ENCODE measurements at regions not wholly inside any gene's neighbourhood (a gene's known extent, or its start where the extent isn't known, plus 50 kb on each side); places are given as distances from the start of the nearest gene placed in this dataset.

GRCh38 chr2:107743274-107743673, 83.4 kb upstream of the RGPD4 start:
- TF ChIP-seq NFE2L1 (CRISPR knock-in tag; IDR thresholded peaks at IDR 0.05): no peak
- no peak for TF ChIP-seq ZNF671 (CRISPR knock-in tag; IDR thresholded peaks at IDR 0.05)
- TF ChIP-seq TEAD1 (CRISPR knock-in tag; IDR thresholded peaks at IDR 0.05): no peak
- no peak for TF ChIP-seq ZNF121 (CRISPR knock-in tag; IDR thresholded peaks at IDR 0.05)
- no peak for TF ChIP-seq SP1 (CRISPR knock-in tag; conservative IDR thresholded peaks at IDR 0.05)
- TF ChIP-seq NR3C1 (CRISPR knock-in tag; conservative IDR thresholded peaks at IDR 0.05; ENCODE audit: low read depth): no peak
- TF ChIP-seq ATF2 (CRISPR knock-in tag; IDR thresholded peaks at IDR 0.05; ENCODE audit: borderline replicate concordance, low read depth): no peak
- ChIA-PET POLR2A (no interaction called here), CTCF (no interaction called here)
- no peaks in the 10 kb centered on the region for H3K27me3 Mint-ChIP-seq (ENCODE audit: low read depth)
- no peaks in the 10 kb centered on the region for H3K36me3 Mint-ChIP-seq
- ATAC-seq: no peak
- peaks cover 14% of the 10 kb centered on the region for H3K4me1 Mint-ChIP-seq
- DNase-seq (ENCODE audit: low spot score): no peak
- H3K9me3 Mint-ChIP-seq: peaks cover 11% of the 10 kb centered on the region; the same call in 1 of the 2 replicates
- H3K4me3 Mint-ChIP-seq: no peak overlapping the region
- no peak overlapping the region for H3K27ac Mint-ChIP-seq

GRCh38 chr2:107745100-107745499, 81.6 kb upstream of the RGPD4 start:
- CTCF ChIA-PET: no interaction called here
- Mint-ChIP-seq H3K27ac (no peak overlapping the region), H3K27me3 (ENCODE audit: low read depth) (no peaks in the 10 kb centered on the region), H3K9me3 (peaks cover 4% of the 10 kb centered on the region; the same call in 1 of the 2 replicates), H3K36me3 (no peaks in the 10 kb centered on the region), H3K4me3 (no peak overlapping the region), H3K4me1 (peaks cover 6% of the 10 kb centered on the region)
- DNase-seq (ENCODE audit: low spot score) (no peak), ATAC-seq (no peak)
- POLR2A ChIA-PET: no interaction called here
- no peak for TF ChIP-seq E2F5 (CRISPR knock-in tag; IDR thresholded peaks at IDR 0.05)
- no peak for TF ChIP-seq ATF6 (CRISPR knock-in tag; IDR thresholded peaks at IDR 0.05)
- TF ChIP-seq ATF2 (CRISPR knock-in tag; IDR thresholded peaks at IDR 0.05; ENCODE audit: borderline replicate concordance, low read depth): no peak
- TF ChIP-seq ATF1 (CRISPR knock-in tag; IDR thresholded peaks at IDR 0.05): no peak
- TF ChIP-seq ZNF425 (CRISPR knock-in tag; conservative IDR thresholded peaks at IDR 0.05): no peak
- no peak for TF ChIP-seq TCF7 (CRISPR knock-in tag; IDR thresholded peaks at IDR 0.05; ENCODE audit: low read depth)
- no peak for TF ChIP-seq ESRRA (CRISPR knock-in tag; IDR thresholded peaks at IDR 0.05; ENCODE audit: borderline replicate concordance)
- TF ChIP-seq E2F4 (CRISPR knock-in tag; IDR thresholded peaks at IDR 0.05; ENCODE audit: borderline replicate concordance, low read depth): no peak
- TF ChIP-seq SMAD3 (CRISPR knock-in tag; IDR thresholded peaks at IDR 0.05; ENCODE audit: borderline replicate concordance): no peak
- TF ChIP-seq ZNF263 (CRISPR knock-in tag; IDR thresholded peaks at IDR 0.05; ENCODE audit: low read depth): no peak
- no peak for TF ChIP-seq ETV6 (CRISPR knock-in tag; IDR thresholded peaks at IDR 0.05)
- TF ChIP-seq CTCF (IDR thresholded peaks at IDR 0.05): no peak
- TF ChIP-seq TEAD1 (CRISPR knock-in tag; IDR thresholded peaks at IDR 0.05): no peak
- TF ChIP-seq RELA (CRISPR knock-in tag; IDR thresholded peaks at IDR 0.05; ENCODE audit: borderline replicate concordance): no peak
- no peak for TF ChIP-seq HMGA2 (CRISPR knock-in tag; IDR thresholded peaks at IDR 0.05)
- no peak for TF ChIP-seq PRDM15 (CRISPR knock-in tag; IDR thresholded peaks at IDR 0.05)
